Stimulated activated CD8-positive, alpha-beta memory T cell treated with anti-CD3 and anti-CD28 coated beads, Interleukin-7, amount 100 ng/mL, for 1 hour (primary cell): ENCODE measurements at regions not wholly inside any gene's neighbourhood (a gene's known extent, or its start where the extent isn't known, plus 50 kb on each side); places are given as distances from the start of the nearest gene placed in this dataset.

ENCODE experiments used
- DNase-seq, 2 donors: peaks; one replicate each; pipeline ENCODE4 v3.0.0-alpha.2; 2020; ENCODE audit warnings: low read depth in 2 of 2

- DNase-seq, result no peak
Observed at GRCh38 chr15:70279096-70279495, 181.4 kb upstream of the TLE3 start.

DNA sequence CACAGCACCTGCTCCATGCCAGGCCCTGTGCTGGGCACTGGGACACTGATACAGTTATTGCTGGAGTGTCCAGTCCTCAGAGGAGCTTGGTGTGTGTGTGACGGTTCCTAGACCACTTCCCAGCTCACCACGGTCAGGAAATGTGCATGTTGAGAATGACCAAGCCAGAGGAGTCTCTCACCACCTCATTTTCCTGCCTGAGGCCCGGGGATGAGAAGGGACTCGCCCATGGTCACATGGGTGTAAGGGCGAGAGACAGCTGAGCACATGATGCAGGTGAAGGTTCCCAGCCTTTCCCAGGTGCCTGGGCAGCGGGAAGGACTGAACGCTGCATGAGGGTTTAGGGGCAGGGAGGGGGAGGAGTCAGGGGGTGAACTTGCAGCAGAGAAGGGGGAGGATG lies 180.9 kb upstream of the TLE3 start:
- no peak for DNase-seq

DNA sequence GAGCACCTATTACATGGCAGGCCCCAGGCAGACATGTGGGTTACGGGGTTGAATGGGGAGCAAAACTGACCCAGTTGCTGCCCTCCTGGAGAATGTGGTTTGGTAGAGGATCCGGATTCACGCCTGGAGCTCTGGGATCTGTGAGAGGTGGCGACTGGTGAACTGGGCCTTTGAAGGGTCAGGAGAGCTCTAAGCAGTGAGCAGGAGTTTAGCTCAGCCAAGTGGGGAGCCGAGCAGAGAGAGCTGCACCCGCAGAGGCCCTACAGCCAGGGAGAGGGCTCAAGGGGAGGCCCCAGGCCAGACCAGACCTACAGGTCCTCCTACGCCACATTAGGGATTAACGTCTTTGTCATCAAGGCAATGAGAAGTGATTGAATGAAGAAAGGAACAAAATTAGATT lies 179.8 kb upstream of the TLE3 start:
- DNase-seq, result no peak

GRCh38 chr15:70276401-70276800 lies 178.7 kb upstream of the TLE3 start:
- DNase-seq, result no peak

GRCh38 chr15:70275461-70276138 lies 177.9 kb upstream of the TLE3 start:
- no peak for DNase-seq

DNA sequence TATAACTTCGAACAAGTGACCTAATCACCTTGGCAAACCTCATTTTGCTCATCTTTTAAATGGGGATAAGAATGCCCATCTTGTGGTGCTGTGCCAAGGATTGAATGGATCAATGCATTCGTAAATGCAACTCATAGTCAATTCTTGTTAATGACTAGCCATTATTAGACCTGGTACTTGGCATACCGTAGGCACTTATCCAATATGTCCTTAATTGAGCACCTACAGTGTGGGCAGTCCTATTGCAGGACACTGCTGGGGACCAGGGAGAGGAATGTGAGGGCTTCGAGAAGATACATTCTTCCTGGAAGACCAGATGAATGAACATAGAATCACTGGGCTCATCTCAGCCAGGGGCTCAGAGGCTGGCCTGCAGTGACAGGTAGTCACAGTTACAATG lies 177.2 kb upstream of the TLE3 start:
- no peak for DNase-seq

GRCh38 chr15:70274255-70274880 lies 176.7 kb upstream of the TLE3 start:
- DNase-seq, result no peak

DNA sequence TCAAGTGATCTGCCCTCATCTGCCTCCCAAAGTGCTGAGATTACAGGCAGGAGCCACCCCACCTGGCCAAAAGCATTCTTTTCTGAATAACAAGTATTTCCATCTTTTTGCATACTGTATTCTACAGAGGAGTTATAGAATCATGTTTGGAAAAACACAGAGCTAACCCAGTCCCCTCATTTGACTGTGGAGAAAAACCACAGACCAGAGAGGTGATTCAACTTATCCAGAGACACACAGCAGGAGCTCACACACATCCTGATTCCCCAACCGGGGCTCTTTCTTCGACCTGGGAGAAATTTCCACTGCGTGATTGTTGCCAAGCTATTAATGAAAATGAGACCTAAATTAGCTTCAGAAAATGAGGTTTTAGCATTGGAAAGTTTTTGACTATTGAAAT lies 176.1 kb upstream of the TLE3 start:
- no peak for DNase-seq

GRCh38 chr15:70272565-70273355 lies 175.0 kb upstream of the TLE3 start:
- DNase-seq, result no peak

- DNase-seq, result no peak
Observed at GRCh38 chr15:70271422-70272088, 173.8 kb upstream of the TLE3 start.

DNA sequence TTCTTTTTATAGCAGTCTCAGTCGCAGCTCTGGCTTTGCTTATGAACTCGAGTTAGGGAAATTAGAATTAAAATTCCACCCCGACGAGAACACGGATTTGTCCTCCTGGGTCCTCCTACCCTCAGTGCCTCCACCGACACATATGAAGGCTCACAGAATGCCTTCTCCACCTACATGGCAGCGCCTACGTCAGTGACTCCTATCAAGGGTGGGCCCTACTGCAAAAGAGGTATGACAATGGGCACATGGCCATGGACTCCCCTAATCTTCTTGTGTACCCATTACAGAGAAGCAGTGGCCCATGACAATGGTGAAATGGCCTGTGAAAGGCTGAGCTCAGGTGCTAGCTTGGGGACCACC lies 173.0 kb upstream of the TLE3 start:
- DNase-seq, result no peak

- no peak for DNase-seq
Observed at GRCh38 chr15:70269991-70270751, 172.5 kb upstream of the TLE3 start.

- no peak for DNase-seq
Observed at GRCh38 chr15:70269311-70269911, 171.7 kb upstream of the TLE3 start.

- DNase-seq, result no peak
Observed at GRCh38 chr15:70268698-70269251, 171.1 kb upstream of the TLE3 start.

GRCh38 chr15:70267879-70268278 lies 170.2 kb upstream of the TLE3 start:
- no peak for DNase-seq

- no peak for DNase-seq
Observed at GRCh38 chr15:70267306-70267705, 169.6 kb upstream of the TLE3 start.

- DNase-seq, result no peak
Observed at GRCh38 chr15:70266412-70267121, 168.8 kb upstream of the TLE3 start.

GRCh38 chr15:70265986-70266385 lies 168.3 kb upstream of the TLE3 start:
- DNase-seq, result no peak

DNA sequence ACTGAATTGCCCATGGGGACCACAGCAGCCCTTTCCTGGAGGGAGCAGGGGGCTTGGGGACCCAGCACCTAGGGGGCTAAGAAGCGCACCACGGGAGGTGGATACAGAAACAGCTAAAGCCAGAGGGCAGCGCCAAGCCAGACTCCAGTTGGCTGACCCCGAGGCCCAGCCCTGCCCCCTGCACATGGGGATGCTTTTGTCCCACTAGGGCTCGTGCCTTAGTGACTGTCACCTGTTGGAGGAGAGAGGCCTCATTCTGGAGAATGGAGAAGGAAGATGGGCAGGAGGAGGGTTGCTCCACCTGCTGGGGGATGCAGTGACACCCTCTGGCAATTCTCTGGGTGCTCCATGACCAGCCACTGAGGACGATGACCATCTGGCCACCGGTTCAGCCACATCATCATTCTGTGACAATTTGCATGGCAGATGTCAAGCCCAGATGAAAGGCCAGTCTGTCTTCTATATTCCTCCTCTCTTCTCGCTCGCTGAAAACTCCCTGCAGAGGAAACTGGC lies 167.8 kb upstream of the TLE3 start:
- DNase-seq, result no peak
